ENCODE measurements at regions not wholly inside any gene's neighbourhood (a gene's known extent, or its start where the extent isn't known, plus 50 kb on each side); places are given as distances from the start of the nearest gene placed in this dataset.

GRCh38 chr13:65301506-65301905 lies 1928.6 kb downstream of the PCDH9 start:
- no peak overlapping the region for H3K27ac ChIP-seq
- H3K9me3 ChIP-seq, result no peaks in the 10 kb centered on the region
- H3K27me3 ChIP-seq, result no peaks in the 10 kb centered on the region
- no peak for DNase-seq (ENCODE audit: low spot score in 2 of 2)
- H3K36me3 ChIP-seq, result no peaks in the 10 kb centered on the region
- H3K4me3 ChIP-seq, result no peak overlapping the region
- no peak for TF ChIP-seq EP300 (IDR thresholded peaks at IDR 0.05)
- TF ChIP-seq POLR2AphosphoS5 (IDR thresholded peaks at IDR 0.05), result no peak
- no peak for TF ChIP-seq POLR2A (IDR thresholded peaks at IDR 0.05)
- no peak for TF ChIP-seq CTCF (IDR thresholded peaks at IDR 0.05)
- no peaks in the 10 kb centered on the region for H3K4me1 ChIP-seq

GRCh38 chr13:65300220-65300619 lies 1929.9 kb downstream of the PCDH9 start:
- Histone ChIP-seq H3K4me1 (no peaks in the 10 kb centered on the region), H3K36me3 (no peaks in the 10 kb centered on the region), H3K9me3 (no peaks in the 10 kb centered on the region), H3K27me3 (no peaks in the 10 kb centered on the region), H3K4me3 (no peak overlapping the region), H3K27ac (no peak overlapping the region)
- TF ChIP-seq POLR2A (IDR thresholded peaks at IDR 0.05) (no peak), CTCF (IDR thresholded peaks at IDR 0.05) (no peak), POLR2AphosphoS5 (IDR thresholded peaks at IDR 0.05) (no peak), EP300 (IDR thresholded peaks at IDR 0.05) (no peak)
- no peak for DNase-seq (ENCODE audit: low spot score in 2 of 2)

- Histone ChIP-seq H3K9me3 (no peaks in the 10 kb centered on the region), H3K27me3 (no peaks in the 10 kb centered on the region), H3K27ac (no peak overlapping the region), H3K4me3 (no peak overlapping the region), H3K36me3 (no peaks in the 10 kb centered on the region), H3K4me1 (no peaks in the 10 kb centered on the region)
- WGBS, result 80% methylated on average over 4 of the region's 4 CpGs
- no peak for DNase-seq (ENCODE audit: low spot score in 2 of 2)
- TF ChIP-seq POLR2A (IDR thresholded peaks at IDR 0.05) (no peak), POLR2AphosphoS5 (IDR thresholded peaks at IDR 0.05) (no peak), EP300 (IDR thresholded peaks at IDR 0.05) (no peak), CTCF (IDR thresholded peaks at IDR 0.05) (no peak)
Observed at GRCh38 chr13:65293530-65294198, 1936.5 kb downstream of the PCDH9 start.

- no peaks in the 10 kb centered on the region for H3K36me3 ChIP-seq
- no peaks in the 10 kb centered on the region for H3K27me3 ChIP-seq
- H3K27ac ChIP-seq, result no peak overlapping the region
- 43% methylated on average over 2 of the region's 2 CpGs for WGBS
- no peaks in the 10 kb centered on the region for H3K4me1 ChIP-seq
- no peaks in the 10 kb centered on the region for H3K9me3 ChIP-seq
- TF ChIP-seq EP300 (IDR thresholded peaks at IDR 0.05), result no peak
- TF ChIP-seq POLR2AphosphoS5 (IDR thresholded peaks at IDR 0.05), result no peak
- no peak for TF ChIP-seq CTCF (IDR thresholded peaks at IDR 0.05)
- no peak for TF ChIP-seq POLR2A (IDR thresholded peaks at IDR 0.05)
- no peak for DNase-seq (ENCODE audit: low spot score in 2 of 2)
- H3K4me3 ChIP-seq, result no peak overlapping the region
Observed at GRCh38 chr13:65292488-65292901, 1937.6 kb downstream of the PCDH9 start.

GRCh38 chr13:65287405-65287804 lies 1942.7 kb downstream of the PCDH9 start:
- no peak for DNase-seq (ENCODE audit: low spot score in 2 of 2)
- TF ChIP-seq POLR2AphosphoS5 (IDR thresholded peaks at IDR 0.05) (no peak), EP300 (IDR thresholded peaks at IDR 0.05) (no peak), POLR2A (IDR thresholded peaks at IDR 0.05) (no peak), CTCF (IDR thresholded peaks at IDR 0.05) (no peak)
- Histone ChIP-seq H3K9me3 (no peaks in the 10 kb centered on the region), H3K36me3 (no peaks in the 10 kb centered on the region), H3K4me3 (no peak overlapping the region), H3K27me3 (no peaks in the 10 kb centered on the region), H3K27ac (no peak overlapping the region), H3K4me1 (no peaks in the 10 kb centered on the region)
- 89% methylated on average over 1 of the region's 1 CpG for WGBS

All from suprapubic skin (tissue), 4 donors.